22Rv1 (cell line): ENCODE measurements at regions not wholly inside any gene's neighbourhood (a gene's known extent, or its start where the extent isn't known, plus 50 kb on each side); places are given as distances from the start of the nearest gene placed in this dataset.

Experiments
- CTCF ChIP-seq: fragments of 450-650 bp; IDR thresholded peaks from 2 replicates; pipeline ENCODE4 v1.5.1; 2017; ENCODE audit warnings: mild to moderate bottlenecking
- ZFX ChIP-seq: fragments of 450-650 bp; IDR thresholded peaks from 2 replicates; pipeline ENCODE4 v1.6.1; 2017; ENCODE audit warnings: antibody characterized with exemption, borderline replicate concordance

GRCh38 chr2:224103651-224104050 lies 64.6 kb upstream of the SERPINE2 start:
- no peak for TF ChIP-seq CTCF
- no peak for TF ChIP-seq ZFX
